Kidney glomerular epithelial cell (primary cell): ENCODE measurements at regions not wholly inside any gene's neighbourhood (a gene's known extent, or its start where the extent isn't known, plus 50 kb on each side); places are given as distances from the start of the nearest gene placed in this dataset.

Experiments
- DNase-seq: peaks from one replicate; lab custom pipeline; 2025; lab: John Stamatoyannopoulos, UW

GRCh38 chr10:124146483-124146882 lies 53.1 kb upstream of the CHST15 start:
- no peak for DNase-seq

GRCh38 chr10:124145109-124145870 lies 51.9 kb upstream of the CHST15 start:
- DNase-seq: no peak

GRCh38 chr10:124144536-124144935 lies 51.1 kb upstream of the CHST15 start:
- no peak for DNase-seq

- DNase-seq: no peak
Observed at GRCh38 chr10:124143721-124144120, 50.3 kb upstream of the CHST15 start.
